Dedifferentiated amniotic fluid mesenchymal stem cell (primary cell): ENCODE measurements at regions not wholly inside any gene's neighbourhood (a gene's known extent, or its start where the extent isn't known, plus 50 kb on each side); places are given as distances from the start of the nearest gene placed in this dataset.

Experiments
- DNase-seq: peaks from one replicate; pipeline ENCODE4 v3.0.0-alpha.2; 2016; ENCODE audit errors: extremely low spot score

GRCh38 chr20:60428651-60429050, 470.4 kb downstream of the CDH26 start:
- no peak for DNase-seq

GRCh38 chr20:60430516-60431001, 472.3 kb downstream of the CDH26 start:
- no peak for DNase-seq

- no peak for DNase-seq
These were observed 473.1 kb downstream of the CDH26 start for GRCh38 chr20:60431349-60431748.

GRCh38 chr20:60437418-60437817, 479.2 kb downstream of the CDH26 start:
- no peak for DNase-seq

- DNase-seq: no peak
These were observed 488.3 kb downstream of the CDH26 start for GRCh38 chr20:60446267-60447111.

- no peak for DNase-seq
These were observed 489.5 kb downstream of the CDH26 start for GRCh38 chr20:60447703-60448102.

GRCh38 chr20:60453388-60454246, 495.4 kb downstream of the CDH26 start:
- DNase-seq: no peak

- DNase-seq: no peak
These were observed 496.3 kb downstream of the CDH26 start for GRCh38 chr20:60454491-60454890.

- DNase-seq: no peak
These were observed 497.0 kb downstream of the CDH26 start for GRCh38 chr20:60455272-60455671.

- no peak for DNase-seq
These were observed 501.0 kb downstream of the CDH26 start for GRCh38 chr20:60459212-60459611.

GRCh38 chr20:60461993-60462392, 503.8 kb downstream of the CDH26 start:
- DNase-seq: no peak

GRCh38 chr20:60463798-60464197, 505.6 kb downstream of the CDH26 start:
- DNase-seq: no peak

- DNase-seq: no peak
These were observed 507.2 kb downstream of the CDH26 start for GRCh38 chr20:60465439-60465838.

- DNase-seq: no peak
These were observed 507.9 kb downstream of the CDH26 start for GRCh38 chr20:60465993-60466686.

GRCh38 chr20:60466687-60467022, 508.4 kb downstream of the CDH26 start:
- no peak for DNase-seq

- DNase-seq: no peak
These were observed 508.9 kb downstream of the CDH26 start for GRCh38 chr20:60467078-60467477.

- DNase-seq: no peak
These were observed 509.5 kb downstream of the CDH26 start for GRCh38 chr20:60467771-60468170.

GRCh38 chr20:60469829-60470228, 511.6 kb downstream of the CDH26 start:
- no peak for DNase-seq

- no peak for DNase-seq
These were observed 512.1 kb downstream of the CDH26 start for GRCh38 chr20:60470366-60470765.

GRCh38 chr20:60473211-60473610, 515.0 kb downstream of the CDH26 start:
- DNase-seq: no peak

GRCh38 chr20:60474385-60474910, 516.2 kb downstream of the CDH26 start:
- DNase-seq: no peak

GRCh38 chr20:60476045-60476444, 517.8 kb downstream of the CDH26 start:
- DNase-seq: no peak
